ENCODE measurements at regions not wholly inside any gene's neighbourhood (a gene's known extent, or its start where the extent isn't known, plus 50 kb on each side); places are given as distances from the start of the nearest gene placed in this dataset.
A peak's percentile ranks its signal among the peaks of the same experiment; 100 is the strongest.

GRCh38 chr12:115044073-115044472 is 360.1 kb upstream of the TBX3 start:
- Histone ChIP-seq H3K27ac (ENCODE audit: low read depth, low read length) (no peak overlapping the region), H3K23ac (ENCODE audit: low read length) (no peak overlapping the region), H3K9ac (ENCODE audit: low read length) (no peak overlapping the region), H2AFZ (ENCODE audit: insufficient read depth, low read length, poor library complexity) (no peak overlapping the region), H3K4me2 (ENCODE audit: low read length) (no peak overlapping the region), H2BK5ac (ENCODE audit: low read depth, low read length, poor library complexity) (no peak overlapping the region), H3K27me3 (ENCODE audit: insufficient read depth, low read length) (no peaks in the 10 kb centered on the region), H2BK12ac (ENCODE audit: low read length) (no peak overlapping the region), H2AK5ac (ENCODE audit: low read length) (no peak overlapping the region), H3K4me3 (ENCODE audit: low read depth, low read length) (no peak overlapping the region), H4K12ac (ENCODE audit: low read depth, low read length) (no peak overlapping the region), H4K8ac (ENCODE audit: low read depth, low read length) (no peak overlapping the region), H3K4me1 (ENCODE audit: control insufficient read depth in 1 of 2, insufficient read depth in 2 of 2, low read length in 2 of 2) (peaks cover 0 to 8% of the 10 kb centered on the region in 2 experiments), H3K9me3 (ENCODE audit: insufficient read depth, low read depth, low read length) (peaks cover 2% of the 10 kb centered on the region), H3K14ac (ENCODE audit: low read length) (no peak overlapping the region), H4K91ac (ENCODE audit: low read depth, low read length) (no peak overlapping the region), H2BK120ac (ENCODE audit: insufficient read depth, low read length, poor library complexity) (no peak overlapping the region), H3K4ac (ENCODE audit: low read depth, low read length) (no peak overlapping the region), H3K18ac (ENCODE audit: low read length) (no peak overlapping the region), H3K79me1 (ENCODE audit: low read length) (no peaks in the 10 kb centered on the region), H3K36me3 (ENCODE audit: control insufficient read depth in 1 of 2, insufficient read depth in 2 of 2, low read length in 2 of 2) (no peaks in the 10 kb centered on the region), H3K79me2 (ENCODE audit: control insufficient read depth, insufficient read depth, low read length, poor library complexity) (no peaks in the 10 kb centered on the region)
- WGBS (ENCODE audit: extremely low coverage, insufficient coverage, insufficient read length), result no CpG with 5 or more reads among the region's 6 CpGs
- peak in 1 of 2 donors; percentile 3 for DNase-seq

GRCh38 chr12:115043079-115043478 is 359.1 kb upstream of the TBX3 start:
- Histone ChIP-seq H3K18ac (ENCODE audit: low read length) (no peak overlapping the region), H3K4me1 (ENCODE audit: control insufficient read depth in 1 of 2, insufficient read depth in 2 of 2, low read length in 2 of 2) (peaks cover 0 to 8% of the 10 kb centered on the region in 2 experiments), H3K36me3 (ENCODE audit: control insufficient read depth in 1 of 2, insufficient read depth in 2 of 2, low read length in 2 of 2) (no peaks in the 10 kb centered on the region), H2AFZ (ENCODE audit: insufficient read depth, low read length, poor library complexity) (no peak overlapping the region), H3K4me2 (ENCODE audit: low read length) (no peak overlapping the region), H3K14ac (ENCODE audit: low read length) (no peak overlapping the region), H2BK120ac (ENCODE audit: insufficient read depth, low read length, poor library complexity) (no peak overlapping the region), H3K4me3 (ENCODE audit: low read depth, low read length) (no peak overlapping the region), H3K4ac (ENCODE audit: low read depth, low read length) (no peak overlapping the region), H2AK5ac (ENCODE audit: low read length) (no peak overlapping the region), H3K23ac (ENCODE audit: low read length) (no peak overlapping the region), H3K9ac (ENCODE audit: low read length) (no peak overlapping the region), H4K12ac (ENCODE audit: low read depth, low read length) (no peak overlapping the region), H3K27ac (ENCODE audit: low read depth, low read length) (no peak overlapping the region), H2BK12ac (ENCODE audit: low read length) (no peak overlapping the region), H2BK5ac (ENCODE audit: low read depth, low read length, poor library complexity) (no peak overlapping the region), H3K79me2 (ENCODE audit: control insufficient read depth, insufficient read depth, low read length, poor library complexity) (no peaks in the 10 kb centered on the region), H3K79me1 (ENCODE audit: low read length) (no peaks in the 10 kb centered on the region), H3K9me3 (ENCODE audit: insufficient read depth, low read depth, low read length) (peaks cover 2% of the 10 kb centered on the region), H4K91ac (ENCODE audit: low read depth, low read length) (no peak overlapping the region), H4K8ac (ENCODE audit: low read depth, low read length) (no peak overlapping the region), H3K27me3 (ENCODE audit: insufficient read depth, low read length) (no peaks in the 10 kb centered on the region)
- DNase-seq, result no peak
- WGBS (ENCODE audit: extremely low coverage, insufficient coverage, insufficient read length), result no CpG with 5 or more reads among the region's 4 CpGs

- no peak overlapping the region for H4K8ac ChIP-seq (ENCODE audit: low read depth, low read length)
- H3K27me3 ChIP-seq (ENCODE audit: insufficient read depth, low read length), result no peaks in the 10 kb centered on the region
- no peaks in the 10 kb centered on the region for H3K79me1 ChIP-seq (ENCODE audit: low read length)
- no peak overlapping the region for H3K4me3 ChIP-seq (ENCODE audit: low read depth, low read length)
- H3K4ac ChIP-seq (ENCODE audit: low read depth, low read length), result no peak overlapping the region
- H3K27ac ChIP-seq (ENCODE audit: low read depth, low read length), result no peak overlapping the region
- no peak overlapping the region for H2AFZ ChIP-seq (ENCODE audit: insufficient read depth, low read length, poor library complexity)
- H4K91ac ChIP-seq (ENCODE audit: low read depth, low read length), result no peak overlapping the region
- H3K4me1 ChIP-seq (ENCODE audit: control insufficient read depth in 1 of 2, insufficient read depth in 2 of 2, low read length in 2 of 2), result peaks cover 3 to 8% of the 10 kb centered on the region in 2 experiments
- H4K12ac ChIP-seq (ENCODE audit: low read depth, low read length), result no peak overlapping the region
- H3K23ac ChIP-seq (ENCODE audit: low read length), result no peak overlapping the region
- no peak overlapping the region for H3K9ac ChIP-seq (ENCODE audit: low read length)
- no peak for DNase-seq
- H2BK5ac ChIP-seq (ENCODE audit: low read depth, low read length, poor library complexity), result no peak overlapping the region
- no peak overlapping the region for H2BK12ac ChIP-seq (ENCODE audit: low read length)
- H3K36me3 ChIP-seq (ENCODE audit: control insufficient read depth in 1 of 2, insufficient read depth in 2 of 2, low read length in 2 of 2), result no peaks in the 10 kb centered on the region
- H2BK120ac ChIP-seq (ENCODE audit: insufficient read depth, low read length, poor library complexity), result no peak overlapping the region
- H3K18ac ChIP-seq (ENCODE audit: low read length), result no peak overlapping the region
- H3K14ac ChIP-seq (ENCODE audit: low read length), result no peak overlapping the region
- peaks cover 2% of the 10 kb centered on the region for H3K9me3 ChIP-seq (ENCODE audit: insufficient read depth, low read depth, low read length)
- H2AK5ac ChIP-seq (ENCODE audit: low read length), result no peak overlapping the region
- H3K4me2 ChIP-seq (ENCODE audit: low read length), result no peak overlapping the region
- no peaks in the 10 kb centered on the region for H3K79me2 ChIP-seq (ENCODE audit: control insufficient read depth, insufficient read depth, low read length, poor library complexity)
Measured at GRCh38 chr12:115042341-115042740, 358.4 kb upstream of the TBX3 start.

GRCh38 chr12:115037830-115038229 is 353.9 kb upstream of the TBX3 start:
- no peak overlapping the region for H3K4me3 ChIP-seq (ENCODE audit: low read depth, low read length)
- H2BK12ac ChIP-seq (ENCODE audit: low read length), result peak overlapping the region; percentile 16
- peak overlapping the region; percentile 48 for H2AK5ac ChIP-seq (ENCODE audit: low read length)
- no CpG with 5 or more reads among the region's 2 CpGs for WGBS (ENCODE audit: extremely low coverage, insufficient coverage, insufficient read length)
- H4K8ac ChIP-seq (ENCODE audit: low read depth, low read length), result no peak overlapping the region
- H3K27me3 ChIP-seq (ENCODE audit: insufficient read depth, low read length), result no peaks in the 10 kb centered on the region
- no peak overlapping the region for H3K18ac ChIP-seq (ENCODE audit: low read length)
- H3K79me1 ChIP-seq (ENCODE audit: low read length), result peaks cover 11% of the 10 kb centered on the region
- H3K4me2 ChIP-seq (ENCODE audit: low read length), result no peak overlapping the region
- peaks cover 9 to 10% of the 10 kb centered on the region in 2 experiments for H3K4me1 ChIP-seq (ENCODE audit: control insufficient read depth in 1 of 2, insufficient read depth in 2 of 2, low read length in 2 of 2)
- peaks cover 2% of the 10 kb centered on the region for H3K9me3 ChIP-seq (ENCODE audit: insufficient read depth, low read depth, low read length)
- H3K27ac ChIP-seq (ENCODE audit: low read depth, low read length), result no peak overlapping the region
- no peak overlapping the region for H3K14ac ChIP-seq (ENCODE audit: low read length)
- no peaks in the 10 kb centered on the region for H3K36me3 ChIP-seq (ENCODE audit: control insufficient read depth in 1 of 2, insufficient read depth in 2 of 2, low read length in 2 of 2)
- H3K23ac ChIP-seq (ENCODE audit: low read length), result no peak overlapping the region
- no peak overlapping the region for H2BK120ac ChIP-seq (ENCODE audit: insufficient read depth, low read length, poor library complexity)
- no peak overlapping the region for H4K12ac ChIP-seq (ENCODE audit: low read depth, low read length)
- no peaks in the 10 kb centered on the region for H3K79me2 ChIP-seq (ENCODE audit: control insufficient read depth, insufficient read depth, low read length, poor library complexity)
- H2BK5ac ChIP-seq (ENCODE audit: low read depth, low read length, poor library complexity), result no peak overlapping the region
- DNase-seq, result no peak
- no peak overlapping the region for H3K4ac ChIP-seq (ENCODE audit: low read depth, low read length)
- H4K91ac ChIP-seq (ENCODE audit: low read depth, low read length), result peak overlapping the region; percentile 41
- no peak overlapping the region for H3K9ac ChIP-seq (ENCODE audit: low read length)
- no peak overlapping the region for H2AFZ ChIP-seq (ENCODE audit: insufficient read depth, low read length, poor library complexity)

All from trophoblast cell (in vitro differentiated cells and primary cell).